ENCODE measurements at regions not wholly inside any gene's neighbourhood (a gene's known extent, or its start where the extent isn't known, plus 50 kb on each side); places are given as distances from the start of the nearest gene placed in this dataset.

GRCh38 chr9:2286825-2287455 lies 271.8 kb downstream of the SMARCA2 start:
- no peak for DNase-seq
- TF ChIP-seq POLR2A (IDR thresholded peaks at IDR 0.05; ENCODE audit: low read length) (no peak), GATA1 (IDR thresholded peaks at IDR 0.05; ENCODE audit: low read depth, low read length) (no peak)

GRCh38 chr9:2288309-2288708 lies 273.2 kb downstream of the SMARCA2 start:
- DNase-seq: no peak
- TF ChIP-seq GATA1 (IDR thresholded peaks at IDR 0.05; ENCODE audit: low read depth, low read length) (no peak), POLR2A (IDR thresholded peaks at IDR 0.05; ENCODE audit: low read length) (no peak)

- TF ChIP-seq GATA1 (IDR thresholded peaks at IDR 0.05; ENCODE audit: low read depth, low read length) (no peak), POLR2A (IDR thresholded peaks at IDR 0.05; ENCODE audit: low read length) (no peak)
These were observed 274.1 kb downstream of the SMARCA2 start for GRCh38 chr9:2289263-2289662.

GRCh38 chr9:2290382-2290781 lies 275.2 kb downstream of the SMARCA2 start:
- TF ChIP-seq POLR2A (IDR thresholded peaks at IDR 0.05; ENCODE audit: low read length): no peak
- no peak for TF ChIP-seq GATA1 (IDR thresholded peaks at IDR 0.05; ENCODE audit: low read depth, low read length)
- no peak for DNase-seq

More at GRCh38 chr9:2289263-2289662, 274.1 kb downstream of the SMARCA2 start:
- DNase-seq: no peak

DNA sequence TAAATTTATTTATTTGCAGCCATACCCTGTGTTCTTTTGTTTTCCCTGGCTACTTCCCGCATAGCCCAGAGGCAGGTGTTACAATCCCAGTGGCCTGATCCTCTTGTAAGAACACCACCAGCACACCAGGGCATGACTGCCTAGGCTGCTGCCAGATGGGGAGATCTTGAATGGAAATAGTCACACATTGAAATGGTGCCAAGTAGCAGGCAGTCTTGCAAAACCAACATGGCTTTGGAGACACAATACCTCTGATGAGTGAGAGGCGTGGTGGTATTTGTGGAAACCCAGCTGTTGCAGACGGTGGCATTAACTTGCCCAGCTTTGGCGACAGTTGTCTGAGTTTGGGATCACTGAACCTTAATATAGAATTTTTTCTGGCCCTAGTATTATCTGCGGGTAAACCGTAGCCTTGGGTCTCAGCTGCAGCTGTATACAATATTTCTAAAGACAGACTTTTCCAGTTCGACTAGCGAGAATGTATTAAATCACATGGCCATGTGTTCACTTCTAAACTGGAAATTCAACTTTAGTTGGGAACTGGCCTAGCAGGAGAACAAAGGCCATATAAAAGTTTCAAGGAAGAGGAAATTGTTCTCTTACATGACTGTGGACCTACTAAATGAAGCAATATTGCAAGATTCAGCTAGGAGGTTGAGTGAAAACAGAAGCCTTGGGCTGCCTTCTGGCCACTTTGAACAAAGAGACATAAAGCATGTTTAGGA lies 277.0 kb downstream of the SMARCA2 start:
- TF ChIP-seq GATA1 (IDR thresholded peaks at IDR 0.05; ENCODE audit: low read depth, low read length) (no peak), POLR2A (IDR thresholded peaks at IDR 0.05; ENCODE audit: low read length) (no peak)
- no peak for DNase-seq

GRCh38 chr9:2292733-2293132 lies 277.6 kb downstream of the SMARCA2 start:
- no peak for TF ChIP-seq GATA1 (IDR thresholded peaks at IDR 0.05; ENCODE audit: low read depth, low read length)
- no peak for TF ChIP-seq POLR2A (IDR thresholded peaks at IDR 0.05; ENCODE audit: low read length)
- DNase-seq: no peak

GRCh38 chr9:2297771-2298170 lies 282.6 kb downstream of the SMARCA2 start:
- DNase-seq: no peak
- no peak for TF ChIP-seq GATA1 (IDR thresholded peaks at IDR 0.05; ENCODE audit: low read depth, low read length)
- no peak for TF ChIP-seq POLR2A (IDR thresholded peaks at IDR 0.05; ENCODE audit: low read length)

DNA sequence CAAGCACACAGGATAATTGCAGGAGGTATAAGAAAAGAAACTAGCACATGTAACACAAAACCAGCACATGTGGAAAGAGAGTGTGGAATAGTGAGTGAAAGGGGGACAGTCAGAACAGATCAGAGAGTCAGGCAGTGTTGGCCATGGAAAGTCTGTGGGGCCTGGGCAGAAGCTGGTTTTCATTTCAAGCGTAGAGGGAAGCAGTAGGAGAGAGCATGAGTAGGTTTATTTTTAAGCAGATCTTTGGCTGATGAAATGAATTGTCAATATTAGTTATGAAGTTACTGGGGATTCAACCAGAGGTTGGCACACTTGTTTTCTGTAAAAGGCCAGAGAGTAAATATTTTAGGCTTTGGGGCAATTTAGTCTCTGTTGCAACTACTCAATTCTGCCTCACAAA lies 283.1 kb downstream of the SMARCA2 start:
- DNase-seq: no peak

DNA sequence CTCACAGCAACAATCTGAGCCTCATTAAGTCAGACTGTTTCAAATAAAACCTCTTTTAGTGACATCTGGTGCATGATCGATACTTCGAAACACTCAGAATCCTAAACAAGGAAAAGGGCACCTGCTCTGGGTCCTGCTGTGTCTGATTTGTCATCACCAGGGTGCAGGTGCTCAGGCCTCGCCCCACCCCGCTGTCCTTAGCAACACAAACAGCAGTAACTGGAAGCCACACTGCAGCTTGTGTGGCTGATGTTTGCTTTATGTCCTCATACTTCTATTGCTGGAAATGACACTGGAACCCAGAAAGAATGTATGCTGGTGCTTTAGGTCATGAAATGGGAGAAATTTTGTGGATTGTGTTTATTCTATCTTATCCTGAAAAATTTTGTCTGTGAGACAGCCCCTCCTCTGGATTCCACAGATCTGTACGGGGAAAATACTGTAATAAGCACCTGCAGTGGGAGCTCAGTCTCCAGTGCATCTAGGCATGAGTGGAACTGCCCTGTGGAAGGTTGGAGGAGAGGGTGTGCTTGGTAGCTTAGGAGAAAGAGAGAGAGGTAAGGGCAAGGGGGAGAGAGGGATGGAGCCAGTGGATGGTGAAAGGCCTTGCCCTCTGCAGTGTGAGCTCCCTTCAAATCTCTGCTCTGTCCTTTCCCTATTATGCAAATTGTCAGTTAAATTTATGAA lies 284.2 kb downstream of the SMARCA2 start:
- TF ChIP-seq POLR2A (IDR thresholded peaks at IDR 0.05; ENCODE audit: low read length) (no peak), GATA1 (IDR thresholded peaks at IDR 0.05; ENCODE audit: low read depth, low read length) (no peak)
- DNase-seq: no peak

More for the DNA sequence above, 283.1 kb downstream of the SMARCA2 start:
- TF ChIP-seq GATA1 (IDR thresholded peaks at IDR 0.05; ENCODE audit: low read depth, low read length) (no peak), POLR2A (IDR thresholded peaks at IDR 0.05; ENCODE audit: low read length) (no peak)

DNA sequence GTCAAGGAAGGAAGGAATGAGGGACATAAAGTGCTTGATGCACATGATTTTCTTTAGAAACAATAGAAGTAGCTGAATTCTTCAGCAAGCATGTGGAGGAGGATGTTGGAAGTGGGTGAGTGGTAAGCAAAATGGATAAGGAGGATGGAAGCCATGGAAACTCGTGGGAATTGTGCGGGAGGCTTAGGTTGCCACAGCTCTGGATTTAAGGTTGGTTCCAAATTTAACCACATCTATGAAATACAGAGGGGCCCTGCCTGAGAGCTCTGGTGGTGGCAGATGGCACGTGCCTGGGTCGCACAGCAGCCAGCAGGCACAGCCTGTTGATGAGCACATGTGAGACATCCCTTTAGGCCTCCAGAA lies 284.7 kb downstream of the SMARCA2 start:
- no peak for TF ChIP-seq POLR2A (IDR thresholded peaks at IDR 0.05; ENCODE audit: low read length)
- no peak for TF ChIP-seq GATA1 (IDR thresholded peaks at IDR 0.05; ENCODE audit: low read depth, low read length)
- no peak for DNase-seq

DNA sequence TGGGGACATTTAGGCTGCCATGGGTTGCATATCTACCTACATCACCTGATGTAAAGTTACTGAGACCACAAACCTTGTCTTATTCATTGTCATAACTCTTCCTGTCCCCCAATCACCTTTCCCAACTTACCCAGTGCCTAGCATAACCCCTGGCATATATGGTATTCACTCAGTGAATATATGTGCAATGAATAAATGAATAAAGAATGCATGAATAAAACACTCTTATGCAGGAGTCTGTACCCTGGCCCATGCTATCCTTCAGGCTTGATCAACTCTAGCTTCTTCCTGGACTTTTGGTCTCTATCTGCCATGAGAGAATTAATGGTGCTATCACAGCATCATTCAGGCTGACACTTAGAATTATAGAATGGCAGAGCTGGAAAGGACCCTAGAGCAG lies 285.2 kb downstream of the SMARCA2 start:
- no peak for TF ChIP-seq POLR2A (IDR thresholded peaks at IDR 0.05; ENCODE audit: low read length)
- no peak for TF ChIP-seq GATA1 (IDR thresholded peaks at IDR 0.05; ENCODE audit: low read depth, low read length)
- no peak for DNase-seq

DNA sequence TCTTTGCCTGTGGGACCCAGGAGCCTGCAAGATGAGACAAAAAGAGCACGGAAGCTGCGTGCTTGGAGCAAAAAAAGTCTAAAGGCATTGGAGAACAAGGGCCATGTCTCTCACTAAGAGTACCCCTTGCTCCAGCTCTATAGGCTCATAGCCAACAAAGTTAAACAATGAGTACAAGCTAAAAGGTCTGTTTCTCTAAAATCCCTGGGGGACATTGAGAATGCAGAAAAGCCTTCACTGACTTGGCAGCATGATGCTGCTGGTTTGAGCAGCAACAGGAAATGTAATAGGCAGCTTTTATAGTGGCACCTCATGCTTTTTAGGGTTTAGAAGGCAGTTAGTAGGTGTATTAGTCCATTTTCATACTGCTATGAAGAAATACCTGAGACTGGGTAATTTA lies 287.5 kb downstream of the SMARCA2 start:
- TF ChIP-seq GATA1 (IDR thresholded peaks at IDR 0.05; ENCODE audit: low read depth, low read length) (no peak), POLR2A (IDR thresholded peaks at IDR 0.05; ENCODE audit: low read length) (no peak)
- no peak for DNase-seq

DNA sequence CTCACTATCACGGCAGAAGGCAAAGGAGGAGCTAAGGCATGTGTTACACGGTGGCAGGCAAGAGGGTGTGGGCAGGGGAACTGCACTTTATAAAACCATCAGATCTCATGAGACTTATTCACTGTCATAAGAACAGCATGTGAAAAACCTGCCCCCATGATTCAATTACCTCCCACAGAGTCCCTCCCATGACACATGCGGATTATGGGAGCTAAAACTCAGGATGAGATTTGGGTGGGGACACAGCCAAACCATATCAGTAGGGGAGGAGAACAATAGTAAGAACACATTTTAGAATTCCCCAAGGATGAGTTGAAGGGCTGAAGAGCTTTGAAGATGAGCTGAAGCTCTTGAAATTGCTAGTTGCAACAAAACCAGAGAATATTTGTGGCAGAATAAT lies 287.9 kb downstream of the SMARCA2 start:
- DNase-seq: no peak
- no peak for TF ChIP-seq GATA1 (IDR thresholded peaks at IDR 0.05; ENCODE audit: low read depth, low read length)
- no peak for TF ChIP-seq POLR2A (IDR thresholded peaks at IDR 0.05; ENCODE audit: low read length)

DNA sequence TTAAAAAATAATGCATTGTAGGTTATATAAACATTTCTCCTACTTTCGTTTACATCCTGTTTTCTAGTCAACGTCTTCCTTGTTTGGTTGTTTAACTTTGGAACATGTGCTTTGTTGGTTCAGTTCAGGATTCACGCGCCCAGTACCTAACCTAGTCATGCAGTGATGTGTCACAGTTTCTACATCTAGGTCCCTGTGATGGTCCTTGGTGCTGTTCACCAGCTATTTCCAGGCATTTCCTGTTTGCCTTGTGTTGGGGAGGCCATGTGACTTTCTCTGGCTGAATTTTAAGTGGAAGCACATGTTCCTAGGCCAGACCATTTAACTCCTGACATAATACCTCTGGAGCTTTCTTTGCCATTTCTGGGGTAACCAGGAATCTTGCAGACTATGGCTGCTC lies 292.3 kb downstream of the SMARCA2 start:
- TF ChIP-seq GATA1 (IDR thresholded peaks at IDR 0.05; ENCODE audit: low read depth, low read length): no peak
- TF ChIP-seq POLR2A (IDR thresholded peaks at IDR 0.05; ENCODE audit: low read length): no peak
- no peak for DNase-seq
